VCaP (cell line): ENCODE measurements at regions not wholly inside any gene's neighbourhood (a gene's known extent, or its start where the extent isn't known, plus 50 kb on each side); places are given as distances from the start of the nearest gene placed in this dataset.
"Not testable (repeated sequence)": the region's sequence is repeated elsewhere in the genome, so short reads cannot be mapped to it uniquely, and the experiment has no call there.

Experiments used
- H3K27ac ChIP-seq: fragments of 450-650 bp; 2 replicates; pipeline ENCODE4 v1.5.1; 2017
- CTCF ChIP-seq: fragments of 450-650 bp; conservative IDR thresholded peaks from 2 replicates; pipeline ENCODE4 v1.5.1; 2017; ENCODE audit warnings: mild to moderate bottlenecking, moderate library complexity

- no peak overlapping the region for H3K27ac ChIP-seq
- no peak for TF ChIP-seq CTCF
These were observed 54.1 kb downstream of the FOXG1 start for GRCh38 chr14:28820677-28821076.

- no peak overlapping the region for H3K27ac ChIP-seq
- no peak for TF ChIP-seq CTCF
These were observed 55.4 kb downstream of the FOXG1 start for GRCh38 chr14:28821993-28822392.

- H3K27ac ChIP-seq, result no peak overlapping the region
- TF ChIP-seq CTCF, result no peak
These were observed 56.7 kb downstream of the FOXG1 start for GRCh38 chr14:28823245-28823644.

GRCh38 chr14:28830115-28830534 lies 63.5 kb downstream of the FOXG1 start:
- TF ChIP-seq CTCF, result no peak
- H3K27ac ChIP-seq, result no peak overlapping the region

GRCh38 chr14:28831126-28831525 lies 64.5 kb downstream of the FOXG1 start:
- H3K27ac ChIP-seq, result no peak overlapping the region
- TF ChIP-seq CTCF, result no peak

GRCh38 chr14:28842569-28842968 lies 76.0 kb downstream of the FOXG1 start:
- not testable (repeated sequence) for H3K27ac ChIP-seq

- TF ChIP-seq CTCF, result no peak
- H3K27ac ChIP-seq, result no peak overlapping the region
These were observed 101.0 kb downstream of the FOXG1 start for GRCh38 chr14:28867571-28867970.

GRCh38 chr14:28870033-28870564 lies 103.5 kb downstream of the FOXG1 start:
- TF ChIP-seq CTCF, result no peak

More at GRCh38 chr14:28870033-28870564, 103.5 kb downstream of the FOXG1 start:
- no peak overlapping the region for H3K27ac ChIP-seq
